ENCODE measurements at regions not wholly inside any gene's neighbourhood (a gene's known extent, or its start where the extent isn't known, plus 50 kb on each side); places are given as distances from the start of the nearest gene placed in this dataset.

DNA sequence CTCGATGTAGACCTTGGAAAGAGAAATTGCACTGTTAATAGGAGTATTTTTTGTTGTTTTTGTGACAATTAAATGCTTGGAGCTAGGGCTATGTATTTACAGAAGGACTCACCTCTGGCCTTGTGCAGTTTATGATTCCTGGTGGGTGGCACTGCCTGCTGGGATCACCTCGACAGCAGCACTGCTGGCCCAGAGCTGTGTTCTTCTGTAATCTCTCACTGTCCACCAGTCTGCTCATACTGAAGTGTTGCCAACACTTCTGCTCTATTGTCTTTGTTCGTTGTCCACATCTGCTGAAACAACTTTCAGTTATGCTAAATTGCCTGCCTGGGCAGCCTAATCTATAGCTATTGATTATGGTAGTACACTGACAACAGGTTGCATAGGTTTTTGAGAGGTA lies 194.4 kb upstream of the ANK2 start (continued):
- TF ChIP-seq, protein P1, sequence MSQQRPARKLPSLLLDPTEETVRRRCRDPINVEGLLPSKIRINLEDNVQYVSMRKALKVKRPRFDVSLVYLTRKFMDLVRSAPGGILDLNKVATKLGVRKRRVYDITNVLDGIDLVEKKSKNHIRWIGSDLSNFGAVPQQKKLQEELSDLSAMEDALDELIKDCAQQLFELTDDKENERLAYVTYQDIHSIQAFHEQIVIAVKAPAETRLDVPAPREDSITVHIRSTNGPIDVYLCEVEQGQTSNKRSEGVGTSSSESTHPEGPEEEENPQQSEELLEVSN (IDR thresholded peaks at IDR 0.05; ENCODE audit: borderline replicate concordance in 1 of 2, extremely low read depth in 1 of 2, insufficient read depth in 1 of 2, insufficient read length in 1 of 2, low read depth in 1 of 2, low read length in 1 of 2, poor library complexity in 1 of 2, severe bottlenecking in 1 of 2) = no peak
- TF ChIP-seq DACH1 (IDR thresholded peaks at IDR 0.05; ENCODE audit: partially characterized antibody) (no peak), ZC3H11A (IDR thresholded peaks at IDR 0.05; ENCODE audit: low read depth, low read length) (no peak), CBX3 (IDR thresholded peaks at IDR 0.05; ENCODE audit: borderline replicate concordance in 1 of 2, low read length in 2 of 2) (no peak), ZNF79 (CRISPR knock-in tag; IDR thresholded peaks at IDR 0.05; ENCODE audit: low read depth) (no peak), MCM5 (IDR thresholded peaks at IDR 0.05; ENCODE audit: low read depth) (no peak), RBM39 (optimal IDR thresholded peaks at IDR 0.05; ENCODE audit: low read depth, low read length) (no peak), HNRNPLL (IDR thresholded peaks at IDR 0.05; ENCODE audit: low read depth, low read length, poor library complexity, severe bottlenecking) (no peak)
- TF ChIP-seq, protein P2, sequence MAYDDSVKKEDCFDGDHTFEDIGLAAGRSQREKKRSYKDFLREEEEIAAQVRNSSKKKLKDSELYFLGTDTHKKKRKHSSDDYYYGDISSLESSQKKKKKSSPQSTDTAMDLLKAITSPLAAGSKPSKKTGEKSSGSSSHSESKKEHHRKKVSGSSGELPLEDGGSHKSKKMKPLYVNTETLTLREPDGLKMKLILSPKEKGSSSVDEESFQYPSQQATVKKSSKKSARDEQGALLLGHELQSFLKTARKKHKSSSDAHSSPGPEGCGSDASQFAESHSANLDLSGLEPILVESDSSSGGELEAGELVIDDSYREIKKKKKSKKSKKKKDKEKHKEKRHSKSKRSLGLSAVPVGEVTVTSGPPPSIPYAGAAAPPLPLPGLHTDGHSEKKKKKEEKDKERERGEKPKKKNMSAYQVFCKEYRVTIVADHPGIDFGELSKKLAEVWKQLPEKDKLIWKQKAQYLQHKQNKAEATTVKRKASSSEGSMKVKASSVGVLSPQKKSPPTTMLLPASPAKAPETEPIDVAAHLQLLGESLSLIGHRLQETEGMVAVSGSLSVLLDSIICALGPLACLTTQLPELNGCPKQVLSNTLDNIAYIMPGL (CRISPR knock-in tag; IDR thresholded peaks at IDR 0.05) = no peak
- TF ChIP-seq, protein P3, sequence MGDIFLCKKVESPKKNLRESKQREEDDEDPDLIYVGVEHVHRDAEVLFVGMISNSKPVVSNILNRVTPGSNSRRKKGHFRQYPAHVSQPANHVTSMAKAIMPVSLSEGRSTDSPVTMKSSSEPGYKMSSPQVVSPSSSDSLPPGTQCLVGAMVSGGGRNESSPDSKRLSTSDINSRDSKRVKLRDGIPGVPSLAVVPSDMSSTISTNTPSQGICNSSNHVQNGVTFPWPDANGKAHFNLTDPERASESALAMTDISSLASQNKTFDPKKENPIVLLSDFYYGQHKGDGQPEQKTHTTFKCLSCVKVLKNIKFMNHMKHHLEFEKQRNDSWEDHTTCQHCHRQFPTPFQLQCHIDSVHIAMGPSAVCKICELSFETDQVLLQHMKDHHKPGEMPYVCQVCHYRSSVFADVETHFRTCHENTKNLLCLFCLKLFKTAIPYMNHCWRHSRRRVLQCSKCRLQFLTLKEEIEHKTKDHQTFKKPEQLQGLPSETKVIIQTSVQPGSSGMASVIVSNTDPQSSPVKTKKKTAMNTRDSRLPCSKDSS (IDR thresholded peaks at IDR 0.05; ENCODE audit: low read depth, partially characterized antibody) = no peak
- TF ChIP-seq, protein P4, sequence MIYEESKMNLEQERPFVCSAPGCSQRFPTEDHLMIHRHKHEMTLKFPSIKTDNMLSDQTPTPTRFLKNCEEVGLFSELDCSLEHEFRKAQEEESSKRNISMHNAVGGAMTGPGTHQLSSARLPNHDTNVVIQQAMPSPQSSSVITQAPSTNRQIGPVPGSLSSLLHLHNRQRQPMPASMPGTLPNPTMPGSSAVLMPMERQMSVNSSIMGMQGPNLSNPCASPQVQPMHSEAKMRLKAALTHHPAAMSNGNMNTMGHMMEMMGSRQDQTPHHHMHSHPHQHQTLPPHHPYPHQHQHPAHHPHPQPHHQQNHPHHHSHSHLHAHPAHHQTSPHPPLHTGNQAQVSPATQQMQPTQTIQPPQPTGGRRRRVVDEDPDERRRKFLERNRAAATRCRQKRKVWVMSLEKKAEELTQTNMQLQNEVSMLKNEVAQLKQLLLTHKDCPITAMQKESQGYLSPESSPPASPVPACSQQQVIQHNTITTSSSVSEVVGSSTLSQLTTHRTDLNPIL (CRISPR knock-in tag; IDR thresholded peaks at IDR 0.05) = no peak
